HG03039 (cell line): ENCODE measurements at regions not wholly inside any gene's neighbourhood (a gene's known extent, or its start where the extent isn't known, plus 50 kb on each side); places are given as distances from the start of the nearest gene placed in this dataset.
A peak's percentile ranks its signal among the peaks of the same experiment; 100 is the strongest.
"Not testable (repeated sequence)": the region's sequence is repeated elsewhere in the genome, so short reads cannot be mapped to it uniquely, and the experiment has no call there.

ENCODE experiments used
- ATAC-seq: cut with Tn5 transposase; IDR thresholded peaks from one replicate; pipeline ENCODE4 v1.9.1; 2021; ENCODE audit warnings: mild to moderate bottlenecking, moderate library complexity; ENCODE audit not compliant: unreplicated experiment

DNA sequence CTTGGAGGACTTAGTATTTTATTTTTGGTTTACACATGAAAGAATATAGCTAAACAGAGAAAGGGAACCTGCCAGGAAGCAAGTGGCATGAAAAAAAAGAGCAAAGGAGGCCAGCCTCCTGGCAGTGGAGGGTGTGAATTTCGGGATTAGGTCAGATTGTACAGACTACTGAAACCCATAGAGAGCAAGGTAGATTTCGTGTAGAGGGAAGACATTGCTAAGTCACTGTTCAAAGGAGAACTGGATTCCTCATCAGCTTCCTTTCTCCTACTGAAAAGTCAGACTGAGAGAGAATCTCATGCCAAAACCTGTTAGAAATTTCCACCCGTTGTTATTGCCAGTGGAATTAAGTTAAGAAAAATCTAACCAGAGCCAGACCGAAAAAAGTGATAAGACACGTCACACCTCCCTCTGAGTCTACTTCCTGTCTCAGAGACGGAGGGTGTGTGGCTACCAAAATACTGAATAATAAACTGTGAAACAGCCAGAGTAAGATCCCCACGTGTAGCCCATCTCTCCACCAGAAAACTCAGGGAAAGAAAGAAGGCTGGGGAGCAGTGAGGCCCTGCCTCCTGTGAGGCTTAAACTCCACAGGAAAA lies 118.8 kb downstream of the SKIDA1 start:
- ATAC-seq = no peak

DNA sequence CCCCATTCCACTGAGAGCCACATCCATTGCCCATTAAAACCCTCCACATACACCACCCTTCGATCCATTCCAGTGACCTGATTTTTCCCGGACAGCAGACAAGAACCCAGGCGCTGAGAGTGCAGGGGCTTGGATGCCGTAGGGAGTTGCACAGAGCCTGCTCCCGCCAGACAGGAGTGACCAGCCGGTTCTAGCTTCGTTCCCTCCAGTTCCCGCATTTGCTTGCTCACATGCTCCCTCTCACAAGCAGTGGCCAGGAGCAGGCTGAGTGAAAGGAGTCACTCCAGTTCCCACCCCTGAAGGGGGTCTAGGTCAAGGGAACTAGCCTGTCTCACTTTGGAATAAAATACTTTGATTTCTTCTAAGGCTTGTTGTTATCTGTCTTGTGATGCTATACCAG lies 119.5 kb downstream of the SKIDA1 start:
- no peak for ATAC-seq

DNA sequence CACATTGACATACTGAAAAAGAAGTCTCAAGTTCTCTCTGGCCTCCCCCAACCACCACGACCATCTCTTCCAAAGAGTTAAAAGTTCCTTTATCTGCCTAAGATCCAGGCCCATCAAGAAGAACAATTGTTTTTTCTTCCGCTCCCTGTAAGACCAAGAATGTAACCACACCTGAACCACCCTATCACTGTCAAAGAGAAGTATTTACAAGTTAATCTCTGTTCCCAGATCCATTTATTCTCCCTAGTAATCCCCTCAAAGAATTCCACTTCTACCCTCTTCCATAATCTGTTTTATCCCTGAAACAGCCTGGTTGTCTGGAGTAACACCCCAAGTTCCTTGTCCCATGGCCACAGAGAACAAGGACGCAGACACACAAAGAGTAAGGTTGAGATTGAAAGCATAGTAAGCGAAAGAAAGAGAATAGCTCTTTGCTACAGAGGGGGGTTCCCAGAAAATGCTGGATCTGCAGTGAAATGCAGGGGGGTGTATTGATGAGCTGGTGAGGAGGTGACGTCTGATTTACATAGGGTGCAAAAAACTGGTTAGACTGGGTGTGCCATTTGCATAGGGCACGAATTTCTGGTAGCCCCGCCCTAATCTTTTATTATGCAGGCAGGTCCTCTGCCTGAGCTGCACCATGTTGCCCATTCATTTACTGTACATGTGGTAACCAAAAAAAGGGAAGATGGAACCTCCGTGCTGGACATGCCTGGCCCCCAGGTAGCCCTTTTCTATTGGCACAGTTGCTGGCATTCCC lies 122.0 kb downstream of the SKIDA1 start:
- ATAC-seq = no peak

DNA sequence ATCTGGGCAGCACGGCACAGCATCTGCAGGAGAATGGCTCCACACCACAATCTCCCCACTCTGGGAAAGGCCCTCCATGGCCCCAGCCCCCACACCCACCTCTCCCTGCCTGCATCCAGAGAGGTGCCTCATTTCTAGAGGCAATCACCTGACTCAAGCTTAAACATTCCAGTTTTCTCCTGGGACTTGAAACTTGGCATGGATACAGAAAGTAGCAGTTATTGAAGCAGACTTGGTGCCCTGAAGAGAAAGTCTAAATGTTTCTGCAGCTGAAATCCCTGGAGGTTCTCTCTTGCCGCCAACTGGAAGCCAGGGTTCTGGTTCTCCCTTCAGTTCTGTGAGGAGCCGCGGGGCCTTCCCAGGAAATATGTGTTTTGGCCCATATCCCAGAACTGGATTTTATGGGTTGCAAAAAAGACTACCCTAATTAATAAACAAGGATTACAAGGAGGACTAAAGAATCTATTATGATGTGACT lies 122.8 kb downstream of the SKIDA1 start:
- no peak for ATAC-seq

DNA sequence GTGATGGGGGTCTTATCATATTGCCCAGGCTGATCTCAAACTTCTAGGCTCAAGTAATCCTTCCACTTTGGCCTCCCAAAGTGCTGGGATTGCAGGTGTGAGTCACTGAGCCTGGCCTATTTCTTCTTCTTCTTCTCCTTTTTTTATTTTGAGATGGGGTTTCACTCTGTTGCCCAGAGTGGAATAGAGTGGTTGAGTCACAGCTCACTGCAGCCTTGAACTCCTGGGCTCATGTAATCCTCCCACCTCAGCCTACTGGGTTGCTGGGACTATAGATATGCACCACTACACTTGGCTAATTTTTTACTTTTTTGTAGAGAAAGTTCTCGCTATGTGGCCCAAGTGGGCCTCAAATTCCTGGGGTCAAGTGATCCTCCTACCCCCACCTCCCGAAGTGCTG lies 124.3 kb downstream of the SKIDA1 start:
- ATAC-seq = no peak

DNA sequence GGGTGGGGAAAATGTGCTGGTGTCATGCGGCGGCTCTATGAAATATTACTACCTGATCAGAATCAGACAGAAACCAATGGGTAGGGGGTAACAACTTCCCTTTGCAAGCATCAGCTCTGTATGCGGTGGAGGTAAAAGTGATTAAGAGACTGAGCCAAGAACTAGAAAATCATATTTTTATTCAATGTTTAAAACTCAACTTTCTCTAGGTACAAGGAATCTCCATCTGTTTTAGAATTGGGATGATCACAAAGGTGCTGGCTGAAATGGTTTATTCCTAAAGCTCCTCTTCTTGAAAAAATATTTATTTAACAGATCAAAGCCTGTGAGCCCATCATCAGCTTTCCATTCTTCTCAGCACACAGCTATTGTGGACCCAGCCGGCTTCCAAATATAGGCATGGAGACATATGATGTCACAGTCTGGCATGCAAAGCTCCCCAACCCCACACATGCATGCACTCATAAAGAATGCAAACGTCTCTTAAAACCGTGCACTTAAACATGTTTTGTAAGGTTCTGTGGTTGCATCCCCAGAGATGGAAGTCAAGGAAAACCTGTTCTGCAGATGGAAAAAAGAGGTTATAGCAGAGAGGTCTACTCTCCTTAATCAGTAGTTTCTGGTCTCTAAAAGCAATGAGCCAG lies 126.0 kb downstream of the SKIDA1 start:
- ATAC-seq = no peak

DNA sequence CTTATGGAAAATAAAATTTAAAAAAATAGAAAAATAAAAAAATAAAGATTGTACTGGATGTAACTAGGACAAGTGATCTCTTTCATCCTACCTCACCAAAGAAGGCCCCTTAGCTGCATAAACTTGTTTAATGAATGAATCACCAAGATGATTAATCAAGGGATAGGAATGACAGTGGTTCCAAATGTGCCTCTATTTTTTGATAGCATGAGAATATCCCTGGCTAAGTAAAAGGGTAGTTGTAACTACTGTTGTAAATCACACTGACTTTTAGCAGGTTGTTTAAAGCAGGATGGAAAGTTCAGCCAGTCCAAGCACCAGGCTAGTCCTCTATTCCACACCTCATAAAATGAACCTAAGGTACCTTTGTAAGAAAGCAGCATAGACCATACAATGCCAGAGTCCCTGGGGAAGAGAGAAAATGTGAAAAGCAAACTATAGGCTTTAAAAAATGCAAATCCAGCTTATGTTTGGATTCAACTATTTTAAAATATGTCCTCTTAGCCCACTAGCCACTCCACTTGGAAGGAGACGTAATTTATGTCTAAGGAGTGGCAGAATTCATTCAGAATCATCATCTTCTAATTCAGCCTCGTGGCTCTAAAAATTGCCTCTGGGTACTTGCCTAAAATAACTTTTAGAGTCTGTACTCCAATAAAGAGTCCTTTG lies 126.8 kb downstream of the SKIDA1 start:
- ATAC-seq = no peak

DNA sequence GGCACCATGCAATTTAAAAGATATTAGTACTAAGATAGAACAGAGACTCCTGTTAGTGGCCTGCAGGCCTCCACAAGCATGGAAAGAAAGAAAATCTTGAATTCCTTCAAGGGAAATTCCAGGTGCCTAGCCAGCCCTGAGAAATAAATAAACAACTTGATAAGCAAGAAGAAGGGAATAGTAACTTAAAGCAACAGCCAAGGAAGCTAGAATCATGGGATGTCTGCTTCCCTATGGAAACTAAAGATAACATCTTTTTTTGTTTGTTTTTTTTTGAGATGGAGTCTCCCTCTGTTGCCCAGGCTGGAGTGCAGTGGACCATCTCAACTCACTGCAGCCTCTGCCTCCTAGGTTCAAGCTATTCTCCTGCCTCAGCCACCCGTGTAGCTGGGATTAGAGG lies 128.6 kb downstream of the SKIDA1 start:
- no peak for ATAC-seq

DNA sequence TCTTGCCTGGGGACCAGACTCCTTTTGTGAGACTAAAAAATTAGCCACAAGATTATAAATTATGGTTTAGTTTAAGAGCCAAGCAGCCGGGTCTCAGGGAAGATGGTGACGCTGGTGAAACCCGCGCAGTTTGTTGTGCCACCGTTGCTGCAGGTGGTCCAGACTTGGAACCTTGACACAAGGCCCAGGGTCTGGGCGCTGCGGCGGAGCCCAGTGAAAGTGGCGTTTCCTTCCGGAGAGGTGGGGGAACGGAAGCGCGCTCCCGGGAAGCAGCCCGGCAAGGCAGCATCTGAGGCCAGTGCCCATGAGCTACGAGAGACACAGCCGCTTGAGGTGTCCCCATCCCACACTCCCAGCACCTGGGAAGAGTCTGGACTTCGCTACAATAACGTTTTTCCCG lies 131.6 kb downstream of the SKIDA1 start:
- ATAC-seq = no peak

DNA sequence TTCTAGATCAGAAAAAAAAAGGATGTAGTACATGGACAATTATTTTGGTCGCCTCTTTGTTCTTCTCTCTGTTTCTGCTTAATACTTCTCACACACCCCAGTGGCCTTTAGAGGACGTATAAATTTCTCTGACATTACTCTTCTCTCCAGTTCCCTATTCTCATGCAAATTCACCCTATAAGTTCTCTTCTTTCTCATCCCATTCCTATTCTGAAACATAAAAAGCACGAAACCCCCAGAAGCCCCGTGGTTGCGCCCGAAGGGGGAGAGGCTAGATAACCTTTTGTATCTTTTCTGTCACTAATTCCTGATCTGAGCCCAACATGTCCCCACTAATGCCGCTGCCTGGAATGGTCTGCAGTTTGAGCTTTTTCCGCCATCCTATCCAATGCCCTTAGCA lies 136.9 kb downstream of the SKIDA1 start:
- no peak for ATAC-seq

DNA sequence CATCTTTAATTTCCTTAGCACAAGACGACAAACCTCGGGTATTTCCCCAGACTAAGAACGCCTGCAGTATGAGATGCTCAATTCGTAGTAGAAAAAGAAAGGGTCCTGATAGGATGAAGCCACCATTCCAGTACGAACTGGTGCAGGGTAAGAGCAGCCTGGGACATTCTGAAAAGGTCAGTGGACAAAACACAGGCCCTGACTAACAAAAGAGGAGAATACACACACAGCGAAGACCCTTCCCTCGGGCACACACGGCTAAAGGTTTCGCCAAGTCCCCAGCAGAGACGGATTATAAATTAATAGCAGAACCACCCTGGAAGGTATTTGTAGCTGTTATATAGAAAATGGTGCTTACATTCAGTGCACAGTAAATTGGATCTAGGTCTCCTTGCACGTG lies 137.6 kb downstream of the SKIDA1 start:
- no peak for ATAC-seq

DNA sequence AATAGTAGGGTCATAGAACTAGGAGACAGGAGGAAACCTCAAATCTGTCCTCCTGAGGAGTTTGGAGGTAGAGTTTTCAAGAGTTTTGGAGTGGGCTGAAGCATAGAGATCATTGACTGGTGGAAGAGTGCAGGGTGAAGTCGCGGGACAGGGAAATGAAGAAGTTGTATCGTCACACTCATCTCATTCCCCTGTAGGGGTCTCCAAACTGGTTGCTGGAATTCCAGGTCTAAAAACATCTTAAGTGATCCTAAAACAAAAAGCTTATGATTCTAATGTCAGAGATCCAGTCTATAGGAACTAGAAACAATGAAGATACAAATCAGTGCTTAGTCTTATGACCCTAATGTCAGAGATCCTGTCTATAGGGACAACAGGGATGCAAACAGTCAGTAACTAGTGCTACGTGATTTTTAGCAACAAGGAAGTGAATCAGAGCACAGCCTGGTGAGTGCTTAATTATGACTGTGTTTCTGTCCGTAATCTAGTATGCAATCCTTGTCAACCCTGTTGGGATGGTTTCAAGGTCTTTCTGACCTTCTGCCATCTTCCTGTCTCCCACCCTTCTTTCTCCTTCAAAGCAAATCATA lies 139.4 kb downstream of the SKIDA1 start:
- no peak for ATAC-seq

DNA sequence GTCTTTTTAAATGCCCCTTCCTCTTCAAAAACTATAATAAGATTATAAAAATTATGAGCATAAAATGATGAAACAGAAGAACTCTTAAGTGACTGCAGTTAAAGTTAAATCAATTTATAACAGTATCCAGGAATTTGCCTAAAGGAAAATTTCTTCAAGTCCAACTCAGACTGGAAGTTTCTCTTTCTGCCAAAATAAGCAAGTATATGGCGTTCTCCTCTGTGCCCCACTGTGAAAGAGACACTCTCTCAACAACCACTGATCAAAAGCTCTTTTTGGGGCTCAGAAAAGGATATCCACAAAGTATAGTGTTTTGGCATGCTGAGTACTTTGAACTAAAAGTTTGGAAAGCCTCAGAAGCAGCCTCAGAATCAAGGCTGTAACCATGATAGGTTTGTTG lies 139.9 kb downstream of the SKIDA1 start:
- no peak for ATAC-seq

DNA sequence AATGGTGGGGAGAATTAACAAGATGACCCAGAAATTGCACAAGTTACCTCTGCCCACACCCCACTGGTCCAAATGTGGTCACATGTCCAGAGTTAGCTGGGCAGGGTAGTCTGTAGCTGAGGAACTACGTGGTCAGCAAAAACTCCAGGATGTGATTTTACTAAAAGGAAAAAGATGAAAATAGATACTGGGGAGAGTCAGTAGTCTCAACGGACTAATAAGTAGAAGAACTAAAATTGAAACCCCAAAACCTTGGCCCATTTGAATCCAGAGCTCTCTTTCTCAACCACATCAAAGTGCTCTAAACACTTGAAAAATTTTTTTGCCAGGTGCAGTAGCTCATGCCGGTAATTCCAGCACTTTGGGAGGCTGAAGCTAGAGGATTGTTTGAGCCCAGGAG lies 146.3 kb downstream of the SKIDA1 start:
- no peak for ATAC-seq

DNA sequence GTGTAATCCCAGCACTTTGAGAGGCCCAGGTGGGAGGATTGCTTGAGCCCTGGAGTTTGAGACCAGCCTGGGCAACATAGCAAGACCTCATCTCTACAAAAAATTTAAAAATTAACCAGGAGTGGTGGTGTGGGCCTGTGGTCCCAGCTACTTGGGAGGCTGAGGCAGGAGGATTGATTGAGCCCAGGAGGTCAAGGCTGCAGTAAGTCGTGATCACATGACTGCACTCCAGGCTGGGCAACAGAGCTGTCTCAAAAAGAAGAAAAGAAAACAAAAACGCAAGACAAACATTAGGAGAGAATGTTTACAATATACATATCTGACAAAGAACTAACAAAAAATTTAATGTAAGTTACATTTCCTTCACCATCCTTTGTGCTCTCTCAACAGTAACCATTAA lies 150.2 kb downstream of the SKIDA1 start:
- ATAC-seq = not testable (repeated sequence)

DNA sequence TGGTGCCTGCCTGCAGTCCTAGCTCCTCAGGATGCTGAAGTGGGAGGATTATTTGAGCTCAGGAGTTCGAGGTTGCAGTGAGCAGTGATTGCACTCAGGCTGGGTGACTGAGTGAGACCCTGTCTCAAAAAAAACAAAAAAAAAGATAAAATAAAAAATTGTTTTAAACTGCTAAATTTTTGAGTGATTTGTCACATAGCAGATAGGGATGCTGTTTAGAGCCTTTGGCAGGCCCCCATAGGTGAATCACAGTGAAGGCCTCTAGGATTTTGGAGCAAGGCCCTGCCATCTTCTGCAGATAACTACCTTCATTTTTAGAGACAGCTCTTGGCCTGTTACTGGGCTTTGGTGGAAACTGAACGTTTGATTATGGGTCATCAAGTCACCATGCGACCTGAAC lies 151.6 kb downstream of the SKIDA1 start:
- ATAC-seq = not testable (repeated sequence)

DNA sequence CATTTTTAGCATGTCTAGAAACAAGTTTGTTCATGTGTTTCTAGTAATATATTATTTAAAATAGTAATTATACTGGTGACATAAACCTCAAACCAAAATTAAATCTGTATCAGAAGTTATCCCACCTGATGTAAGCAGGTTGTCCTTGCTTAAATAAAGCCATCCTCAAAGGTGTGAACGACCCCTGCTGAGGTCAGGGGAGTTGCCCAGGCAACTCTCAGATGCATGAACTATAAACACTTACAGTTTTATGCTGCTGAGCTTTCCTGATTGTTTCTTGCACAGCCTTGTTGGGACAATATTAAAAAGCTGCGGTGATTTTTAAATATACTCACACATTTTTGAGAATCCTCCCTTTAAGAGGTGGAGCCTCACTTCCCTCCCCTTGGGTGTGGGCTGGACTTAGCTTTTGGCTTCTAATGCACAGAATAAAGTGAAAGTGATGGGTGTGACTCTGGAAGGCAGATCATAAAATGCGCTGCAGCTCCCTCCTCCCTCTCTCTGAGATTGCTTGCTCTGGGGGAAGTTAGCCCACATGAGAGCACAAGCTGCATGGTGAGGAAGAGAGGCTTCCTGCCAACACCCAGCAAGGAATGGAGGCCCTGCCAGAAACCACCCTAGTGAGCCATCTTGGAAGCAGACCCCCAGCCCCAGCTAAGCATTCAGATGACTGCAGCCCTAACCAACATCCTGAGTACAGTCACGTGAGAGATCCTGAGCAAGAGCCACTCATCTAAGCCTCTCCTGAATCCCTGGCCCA lies 152.7 kb downstream of the SKIDA1 start:
- ATAC-seq = peak; percentile 74

DNA sequence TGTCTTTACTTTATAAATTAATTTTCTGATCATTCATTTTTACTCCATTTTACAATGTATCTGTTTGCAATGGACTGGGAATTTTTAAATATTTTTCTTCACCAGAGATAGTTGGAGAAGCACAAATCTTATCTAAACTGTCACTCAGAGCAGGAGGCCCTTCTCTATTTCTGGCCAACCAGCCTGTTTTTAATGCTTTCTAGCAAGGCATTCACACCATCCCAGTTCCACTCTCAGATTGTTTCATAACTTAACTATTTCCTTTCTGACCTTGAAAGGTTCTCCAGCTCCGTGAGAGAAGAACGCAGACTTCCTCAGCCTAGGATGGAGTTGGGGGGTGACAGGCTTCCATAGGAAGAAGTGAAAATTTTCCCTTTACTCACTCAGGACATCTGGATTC lies 155.8 kb downstream of the SKIDA1 start:
- no peak for ATAC-seq

DNA sequence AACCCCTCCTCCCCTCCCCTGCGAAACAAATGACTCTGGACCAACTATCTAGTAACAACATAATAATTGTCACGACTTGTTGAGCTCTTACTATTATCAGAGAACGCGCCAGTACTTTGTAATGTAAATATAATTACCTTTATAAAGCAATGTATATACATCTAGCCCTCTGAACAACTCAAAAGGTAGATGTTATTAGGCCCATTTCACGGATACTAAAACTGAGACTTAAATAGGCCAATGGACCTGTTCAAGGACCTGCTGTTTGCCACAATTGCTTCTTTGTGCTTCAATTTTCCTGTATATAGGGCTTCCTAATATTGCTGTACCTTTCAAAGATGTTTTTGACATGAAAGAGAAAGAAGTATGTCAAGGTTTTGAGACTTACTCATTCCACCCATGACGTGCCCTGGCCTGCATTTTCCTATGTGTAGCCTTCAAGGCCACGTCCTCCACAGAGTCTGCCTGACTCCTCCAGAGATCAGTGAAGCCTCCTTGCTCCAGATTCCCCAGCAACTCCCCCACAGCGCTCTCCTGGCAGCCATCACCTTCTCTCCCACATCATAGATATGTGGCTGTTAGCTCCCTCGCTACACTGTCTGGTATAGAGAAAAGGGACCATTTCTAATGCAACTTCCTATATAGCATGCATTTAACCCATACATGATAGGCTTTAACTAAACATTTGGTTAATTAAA lies 156.6 kb downstream of the SKIDA1 start:
- ATAC-seq = no peak

DNA sequence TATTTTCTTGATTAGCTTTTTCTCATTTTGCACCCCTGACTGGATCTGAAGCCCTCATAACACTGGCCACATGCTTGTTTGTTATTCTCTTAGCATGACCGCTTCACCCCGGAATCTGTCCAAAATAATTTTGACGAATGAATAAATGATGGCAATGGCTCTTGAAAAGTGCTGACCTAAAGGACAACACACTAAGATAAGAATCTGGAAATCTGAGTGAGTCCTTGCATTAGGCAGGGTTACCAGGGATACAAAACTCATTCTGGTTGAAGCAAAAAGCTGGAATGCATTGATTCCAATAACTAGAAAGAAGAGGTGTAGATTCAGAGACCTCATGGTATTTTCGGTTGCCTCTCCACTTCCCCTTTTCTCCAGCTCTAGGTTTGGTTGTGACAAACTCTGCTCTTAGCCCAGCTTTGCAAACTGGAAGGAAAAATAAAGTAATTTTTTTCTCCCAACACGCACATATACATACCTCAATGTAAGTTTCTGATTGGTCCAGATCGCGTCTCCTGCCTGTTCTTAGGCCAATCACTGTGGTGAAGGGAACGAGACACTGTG lies 157.4 kb downstream of the SKIDA1 start:
- ATAC-seq = peak; percentile 70
